ENCODE measurements at regions not wholly inside any gene's neighbourhood (a gene's known extent, or its start where the extent isn't known, plus 50 kb on each side); places are given as distances from the start of the nearest gene placed in this dataset.
A peak's percentile ranks its signal among the peaks of the same experiment; 100 is the strongest.

GRCh38 chr15:98308117-98308516 is 340.2 kb upstream of the IGF1R start:
- 81 to 85% methylated on average over 4 of the region's 4 CpGs for WGBS, 2 donors
- ATAC-seq (no peak), DNase-seq (no peak)
- Histone ChIP-seq H3K27ac (no peak overlapping the region), H3K4me3 (no peak overlapping the region), H3K27me3 (peaks cover 0 to 3% of the 10 kb centered on the region in 2 donors), H3K36me3 (replicated peaks in 1 of 2; ENCODE audit: insufficient read depth in 1 of 2, low read depth in 2 of 2) (no peaks in the 10 kb centered on the region), H3K9me3 (no peaks in the 10 kb centered on the region), H3K4me1 (no peaks in the 10 kb centered on the region)
- intact Hi-C loops (cut with DNase I), result no loop called here
- TF ChIP-seq CTCF (IDR thresholded peaks at IDR 0.05), result no peak
- no peak for TF ChIP-seq POLR2A (IDR thresholded peaks at IDR 0.05)

- WGBS, 2 donors, result 8 to 9% methylated on average over 8 of the region's 8 CpGs
- intact Hi-C loops (cut with DNase I), result loop anchor here (5.0 kb wide), 1 partner anchor 111 kb away; no protein-coding TSS in a partner anchor
- DNase-seq, result peak; percentile 76 to 88 (median 84)
- no peak overlapping the region for H3K27ac ChIP-seq
- no peaks in the 10 kb centered on the region for H3K4me1 ChIP-seq
- H3K36me3 ChIP-seq (replicated peaks in 1 of 2; ENCODE audit: insufficient read depth in 1 of 2, low read depth in 2 of 2), result no peaks in the 10 kb centered on the region
- no peak overlapping the region for H3K4me3 ChIP-seq
- no peaks in the 10 kb centered on the region for H3K9me3 ChIP-seq
- peak; percentile 53 for ATAC-seq
- no peaks in the 10 kb centered on the region for H3K27me3 ChIP-seq
- TF ChIP-seq CTCF (IDR thresholded peaks at IDR 0.05) (peak; percentile 58 to 79 (median 73)), POLR2A (IDR thresholded peaks at IDR 0.05) (no peak)
Observed at GRCh38 chr15:98311566-98312188, 336.7 kb upstream of the IGF1R start.

GRCh38 chr15:98312913-98313312 is 335.4 kb upstream of the IGF1R start:
- DNase-seq, result no peak
- Histone ChIP-seq H3K27ac (no peak overlapping the region), H3K4me1 (no peaks in the 10 kb centered on the region), H3K36me3 (replicated peaks in 1 of 2; ENCODE audit: insufficient read depth in 1 of 2, low read depth in 2 of 2) (no peaks in the 10 kb centered on the region), H3K9me3 (no peaks in the 10 kb centered on the region), H3K27me3 (no peaks in the 10 kb centered on the region), H3K4me3 (no peak overlapping the region)
- 48 to 64% methylated on average over 4 of the region's 4 CpGs for WGBS, 2 donors
- no peak for ATAC-seq
- intact Hi-C loops (cut with DNase I), result loop anchor here (5.0 kb wide), 1 partner anchor 109 kb away; no protein-coding TSS in a partner anchor
- no peak for TF ChIP-seq CTCF (IDR thresholded peaks at IDR 0.05)
- TF ChIP-seq POLR2A (IDR thresholded peaks at IDR 0.05), result no peak

- intact Hi-C loops (cut with DNase I), result no loop called here
- WGBS, 2 donors, result 42 to 47% methylated on average over 3 of the region's 3 CpGs
- no peak for TF ChIP-seq POLR2A (IDR thresholded peaks at IDR 0.05)
- TF ChIP-seq CTCF (IDR thresholded peaks at IDR 0.05), result no peak
Observed at GRCh38 chr15:98315971-98316370, 332.4 kb upstream of the IGF1R start.

GRCh38 chr15:98321896-98322295 is 326.4 kb upstream of the IGF1R start:
- Histone ChIP-seq H3K4me1 (no peaks in the 10 kb centered on the region), H3K36me3 (replicated peaks in 1 of 2; ENCODE audit: insufficient read depth in 1 of 2, low read depth in 2 of 2) (no peaks in the 10 kb centered on the region), H3K4me3 (no peak overlapping the region), H3K27ac (no peak overlapping the region), H3K9me3 (no peaks in the 10 kb centered on the region), H3K27me3 (no peaks in the 10 kb centered on the region)
- ATAC-seq (no peak), DNase-seq (no peak)
- TF ChIP-seq CTCF (IDR thresholded peaks at IDR 0.05), result no peak
- TF ChIP-seq POLR2A (IDR thresholded peaks at IDR 0.05), result no peak
- WGBS, 2 donors, result 59 to 62% methylated on average over 5 of the region's 5 CpGs
- intact Hi-C loops (cut with DNase I), result no loop called here

More at GRCh38 chr15:98315971-98316370, 332.4 kb upstream of the IGF1R start:
- ATAC-seq (no peak), DNase-seq (no peak)
- Histone ChIP-seq H3K27ac (no peak overlapping the region), H3K4me1 (no peaks in the 10 kb centered on the region), H3K36me3 (replicated peaks in 1 of 2; ENCODE audit: insufficient read depth in 1 of 2, low read depth in 2 of 2) (no peaks in the 10 kb centered on the region), H3K9me3 (no peaks in the 10 kb centered on the region), H3K4me3 (no peak overlapping the region), H3K27me3 (no peaks in the 10 kb centered on the region)
